Activated naive CD8-positive, alpha-beta T cell treated with anti-CD3 and anti-CD28 coated beads for 36 hours (primary cell): ENCODE measurements at regions not wholly inside any gene's neighbourhood (a gene's known extent, or its start where the extent isn't known, plus 50 kb on each side); places are given as distances from the start of the nearest gene placed in this dataset.

Experiments used
- DNase-seq: peaks from one replicate; pipeline ENCODE4 v3.0.0; 2021
- H3K27ac Mint-ChIP-seq: one replicate; pipeline ENCODE4 v1.8.0; 2022; ENCODE audit warnings: mild to moderate bottlenecking, moderate library complexity, mixed read lengths
- H3K27me3 Mint-ChIP-seq: one replicate; pipeline ENCODE4 v1.8.0; 2022; ENCODE audit warnings: mild to moderate bottlenecking, mixed read lengths
- H3K36me3 Mint-ChIP-seq: one replicate; pipeline ENCODE4 v1.8.0; 2021; ENCODE audit warnings: mild to moderate bottlenecking, mixed read lengths
- H3K4me1 Mint-ChIP-seq: one replicate; pipeline ENCODE4 v1.8.0; 2021; ENCODE audit warnings: mixed read lengths
- H3K4me3 Mint-ChIP-seq: one replicate; pipeline ENCODE4 v1.8.0; 2022; ENCODE audit warnings: mild to moderate bottlenecking, moderate library complexity, mixed read lengths
- H3K9me3 Mint-ChIP-seq: one replicate; pipeline ENCODE4 v1.8.0; 2022; ENCODE audit warnings: mixed read lengths

DNA sequence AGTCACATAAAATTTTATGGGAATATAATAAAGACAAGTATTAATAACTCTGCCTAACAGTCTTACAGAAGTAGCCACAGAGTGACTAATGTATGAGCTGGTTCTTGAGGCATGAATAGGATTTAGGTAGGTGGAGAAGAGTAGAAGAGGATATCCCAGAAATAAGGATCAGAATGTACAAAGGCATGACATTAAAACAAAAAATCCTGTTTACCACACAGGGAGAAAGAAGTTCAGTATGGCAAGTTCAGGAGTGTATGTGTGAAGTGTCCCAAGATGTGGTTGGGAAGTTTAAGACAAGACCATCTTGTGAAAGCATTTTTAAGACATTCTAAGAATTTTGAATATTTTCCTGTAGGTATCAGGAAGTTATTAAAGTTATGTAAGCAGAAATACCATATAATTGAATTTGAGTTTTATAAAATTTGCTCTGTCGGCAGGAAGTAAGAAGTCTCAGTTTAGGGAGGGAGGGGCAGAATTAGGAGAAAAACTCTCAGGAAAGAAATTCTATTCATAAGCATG lies 64.7 kb upstream of the CAV2 start:
- DNase-seq = no peak
- no peaks in the 10 kb centered on the region for H3K36me3 Mint-ChIP-seq
- H3K9me3 Mint-ChIP-seq = no peaks in the 10 kb centered on the region
- H3K4me1 Mint-ChIP-seq = no peaks in the 10 kb centered on the region
- H3K27ac Mint-ChIP-seq = no peak overlapping the region
- no peak overlapping the region for H3K4me3 Mint-ChIP-seq
- peaks cover 46% of the 10 kb centered on the region for H3K27me3 Mint-ChIP-seq

DNA sequence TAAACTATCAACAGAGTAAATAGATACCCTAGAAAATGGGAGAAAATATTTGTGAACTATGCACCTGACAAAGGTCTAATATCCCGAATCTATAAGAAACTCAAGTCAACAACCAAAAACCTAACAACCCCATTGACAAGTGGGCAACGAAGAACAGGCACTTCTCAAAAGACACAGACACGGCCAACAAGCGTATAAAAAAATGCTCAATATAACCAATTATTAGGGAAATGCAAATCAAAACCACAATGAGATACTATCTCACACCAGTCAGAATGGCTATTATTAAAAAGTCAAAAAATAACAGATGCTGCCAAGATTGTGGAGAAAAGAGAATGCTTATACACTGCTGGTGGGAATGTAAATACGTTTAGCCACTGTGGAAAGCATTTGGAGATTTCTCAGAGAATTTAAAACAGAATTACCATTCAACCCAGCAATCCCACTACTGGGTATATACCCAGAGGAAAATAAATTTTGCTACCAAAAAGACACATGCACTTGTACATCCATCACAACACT lies 63.2 kb upstream of the CAV2 start:
- no peaks in the 10 kb centered on the region for H3K4me1 Mint-ChIP-seq
- H3K36me3 Mint-ChIP-seq = no peaks in the 10 kb centered on the region
- no peak overlapping the region for H3K4me3 Mint-ChIP-seq
- DNase-seq = no peak
- no peaks in the 10 kb centered on the region for H3K9me3 Mint-ChIP-seq
- no peak overlapping the region for H3K27ac Mint-ChIP-seq
- H3K27me3 Mint-ChIP-seq = peaks cover 44% of the 10 kb centered on the region

DNA sequence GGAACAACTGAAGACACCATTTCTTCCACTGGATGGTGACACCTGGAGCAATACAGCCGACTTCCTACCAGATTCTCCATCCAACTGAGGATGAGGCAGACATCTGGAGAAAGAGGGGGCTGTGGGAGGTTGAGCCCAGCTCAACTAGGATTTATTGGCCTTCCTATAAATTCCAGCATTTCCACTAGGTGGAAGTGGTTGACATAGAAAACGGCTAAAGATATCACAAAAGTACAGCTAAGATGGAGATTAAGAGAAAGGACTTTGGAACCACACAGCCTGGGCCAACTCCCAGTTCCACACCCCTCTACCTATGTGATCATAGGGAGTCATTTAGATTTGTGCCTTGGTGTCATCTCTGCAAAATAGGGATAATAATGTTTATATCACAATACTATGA lies 61.3 kb upstream of the CAV2 start:
- Mint-ChIP-seq H3K4me3 (no peak overlapping the region), H3K9me3 (no peaks in the 10 kb centered on the region), H3K4me1 (no peaks in the 10 kb centered on the region), H3K36me3 (no peaks in the 10 kb centered on the region), H3K27ac (no peak overlapping the region), H3K27me3 (peaks cover 32% of the 10 kb centered on the region)
- no peak for DNase-seq

DNA sequence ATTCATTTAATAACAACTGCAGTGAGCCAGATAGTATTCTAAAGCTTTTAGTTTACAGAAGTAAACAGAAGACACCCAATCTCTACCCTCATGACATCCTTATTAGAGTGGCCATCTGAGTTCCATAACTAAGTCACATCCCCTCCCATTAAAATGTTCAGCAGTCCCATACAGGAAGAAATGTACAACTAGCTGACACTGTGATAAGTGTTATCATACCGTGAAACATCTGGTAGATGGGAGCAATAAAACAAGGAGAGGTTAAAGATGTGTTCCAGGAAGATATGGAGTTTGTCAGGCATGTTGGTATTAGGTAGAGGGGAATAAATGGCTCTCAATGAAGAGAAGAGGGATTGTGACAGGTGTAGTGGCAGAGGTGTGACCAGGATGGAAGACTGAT lies 60.5 kb upstream of the CAV2 start:
- H3K9me3 Mint-ChIP-seq = no peaks in the 10 kb centered on the region
- peaks cover 25% of the 10 kb centered on the region for H3K27me3 Mint-ChIP-seq
- no peaks in the 10 kb centered on the region for H3K4me1 Mint-ChIP-seq
- no peak overlapping the region for H3K27ac Mint-ChIP-seq
- DNase-seq = no peak
- H3K4me3 Mint-ChIP-seq = no peak overlapping the region
- H3K36me3 Mint-ChIP-seq = no peaks in the 10 kb centered on the region

DNA sequence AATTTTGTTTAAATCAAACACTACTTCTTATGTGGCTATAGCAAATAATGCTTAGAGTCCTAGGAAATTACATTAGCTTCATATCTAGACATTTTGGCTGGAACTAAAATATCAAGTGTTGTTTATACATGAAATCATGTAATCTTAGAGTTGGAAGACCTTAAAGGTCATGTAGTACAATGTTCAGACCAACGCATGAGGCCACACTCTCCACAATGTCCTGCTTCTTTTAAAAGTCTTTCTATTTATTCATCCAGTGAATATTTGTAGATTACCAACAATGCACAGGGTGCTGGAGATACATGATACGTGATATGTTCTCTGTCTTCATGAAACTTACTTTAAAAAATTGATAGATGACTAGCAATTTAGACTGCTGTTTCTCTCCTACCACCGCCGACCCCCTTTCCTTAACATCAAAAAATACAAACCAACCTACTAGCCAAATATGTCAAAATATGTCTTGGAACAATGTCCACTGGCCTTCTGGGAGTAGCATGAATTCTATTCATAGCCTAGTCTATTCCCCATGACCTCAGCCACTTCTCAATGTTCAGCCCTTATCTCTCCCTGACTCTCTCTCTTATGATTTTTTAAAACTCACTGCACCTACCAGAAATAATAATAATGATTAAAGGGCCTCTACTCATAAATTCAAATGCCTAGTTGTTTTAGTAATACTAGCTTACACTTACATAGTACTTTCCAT lies 59.5 kb upstream of the CAV2 start:
- Mint-ChIP-seq H3K4me1 (no peaks in the 10 kb centered on the region), H3K27me3 (peaks cover 23% of the 10 kb centered on the region), H3K9me3 (no peaks in the 10 kb centered on the region), H3K36me3 (no peaks in the 10 kb centered on the region), H3K4me3 (no peak overlapping the region), H3K27ac (no peak overlapping the region)
- DNase-seq = no peak

DNA sequence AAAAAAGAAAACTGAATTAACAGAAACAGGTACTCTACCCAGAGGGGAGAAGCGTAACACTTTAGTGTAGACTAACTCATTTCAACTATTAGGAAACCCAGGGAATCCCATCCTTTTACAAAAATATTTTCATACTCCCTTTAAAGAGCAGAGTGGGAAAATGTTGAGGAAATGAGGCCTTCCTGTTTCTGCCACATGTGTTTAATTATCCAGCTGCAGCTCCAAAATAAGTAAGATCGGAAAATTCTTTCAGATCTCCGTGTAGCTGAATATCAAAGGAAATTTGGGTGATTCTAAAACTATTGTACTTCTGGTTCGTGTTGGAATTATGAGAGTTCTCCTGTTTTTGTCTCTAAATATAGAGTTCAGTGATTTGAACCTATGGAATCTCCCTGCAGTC lies 58.0 kb upstream of the CAV2 start:
- Mint-ChIP-seq H3K36me3 (no peaks in the 10 kb centered on the region), H3K9me3 (no peaks in the 10 kb centered on the region), H3K4me1 (no peaks in the 10 kb centered on the region), H3K27me3 (peaks cover 17% of the 10 kb centered on the region), H3K4me3 (no peak overlapping the region), H3K27ac (no peak overlapping the region)
- no peak for DNase-seq

DNA sequence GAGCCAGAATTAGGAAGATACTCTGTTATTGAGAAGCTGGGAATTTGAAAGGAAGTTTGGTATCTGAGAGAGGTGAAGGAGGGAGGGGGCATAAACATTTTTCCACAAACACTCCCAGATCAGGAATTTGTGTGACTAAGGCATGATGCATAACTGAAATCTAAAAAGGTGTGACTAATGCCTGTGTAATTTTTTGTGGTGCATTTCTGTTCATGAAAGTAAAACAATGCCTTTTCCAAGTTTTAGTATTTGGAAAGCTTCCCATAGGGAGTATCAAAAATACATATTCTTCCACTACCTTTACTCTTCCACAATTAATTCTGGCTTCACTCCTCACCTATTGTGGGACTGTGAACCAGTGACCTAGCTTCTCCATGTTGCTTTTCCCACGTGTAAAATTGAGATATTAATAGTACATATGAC lies 56.4 kb upstream of the CAV2 start:
- no peak overlapping the region for H3K27ac Mint-ChIP-seq
- H3K4me1 Mint-ChIP-seq = no peaks in the 10 kb centered on the region
- DNase-seq = no peak
- H3K4me3 Mint-ChIP-seq = no peak overlapping the region
- no peaks in the 10 kb centered on the region for H3K9me3 Mint-ChIP-seq
- H3K36me3 Mint-ChIP-seq = no peaks in the 10 kb centered on the region
- H3K27me3 Mint-ChIP-seq = peaks cover 17% of the 10 kb centered on the region

DNA sequence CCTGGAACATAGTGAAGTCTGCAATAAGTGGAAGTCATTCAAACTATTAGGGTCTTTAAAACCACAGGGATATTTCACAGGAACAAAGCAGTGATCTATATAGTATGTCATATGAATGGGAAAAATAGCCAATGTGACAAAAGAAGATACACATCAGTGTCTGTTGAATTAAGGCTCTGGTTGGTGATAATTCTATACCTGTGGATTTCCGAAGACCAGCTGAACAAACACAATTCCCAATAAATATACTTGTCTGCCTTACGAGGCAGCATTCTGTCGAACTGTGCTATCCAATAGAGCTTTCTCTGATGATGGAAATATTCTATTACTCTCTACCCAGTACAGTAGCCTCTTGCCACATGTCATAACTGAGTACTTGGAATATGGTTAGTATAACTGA lies 55.9 kb upstream of the CAV2 start:
- no peak for DNase-seq
- Mint-ChIP-seq H3K27ac (no peak overlapping the region), H3K4me3 (no peak overlapping the region), H3K4me1 (no peaks in the 10 kb centered on the region), H3K27me3 (peaks cover 17% of the 10 kb centered on the region), H3K36me3 (no peaks in the 10 kb centered on the region), H3K9me3 (no peaks in the 10 kb centered on the region)

DNA sequence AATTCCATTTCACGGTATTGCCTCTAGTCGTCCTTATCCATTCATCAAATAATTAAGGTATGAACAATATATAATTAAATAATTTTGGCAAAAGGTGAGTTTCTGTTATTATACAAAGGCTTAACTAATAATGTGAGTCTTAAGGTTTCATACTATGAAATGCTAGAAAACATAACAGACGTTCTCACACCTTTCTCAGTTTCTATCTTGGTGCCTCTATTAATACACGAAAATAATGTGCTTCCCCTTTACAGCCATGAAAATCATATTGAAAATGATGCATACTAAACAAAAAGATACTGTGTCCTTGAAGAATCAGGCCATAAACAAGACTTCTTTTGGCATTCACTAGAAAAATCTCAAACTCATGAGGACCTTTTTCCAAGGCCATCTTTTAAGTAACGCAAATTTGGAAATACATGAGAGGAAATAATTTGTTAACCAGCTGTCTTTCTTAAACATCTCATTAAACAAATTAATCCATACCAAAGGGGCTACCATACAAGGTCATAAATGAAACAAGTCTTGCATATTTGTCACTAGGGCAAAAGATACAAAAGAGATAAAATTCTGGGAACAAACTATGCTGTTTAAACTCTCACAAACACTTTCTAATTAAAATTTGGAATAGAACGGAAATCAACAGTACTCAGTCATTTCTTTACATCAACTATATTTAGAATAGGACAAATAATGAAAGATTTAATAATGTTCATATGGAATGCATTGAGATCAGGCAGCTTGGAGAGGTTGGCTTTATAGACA lies 53.9 kb upstream of the CAV2 start:
- no peak overlapping the region for H3K4me3 Mint-ChIP-seq
- no peaks in the 10 kb centered on the region for H3K36me3 Mint-ChIP-seq
- H3K27ac Mint-ChIP-seq = no peak overlapping the region
- peaks cover 18% of the 10 kb centered on the region for H3K27me3 Mint-ChIP-seq
- H3K4me1 Mint-ChIP-seq = no peaks in the 10 kb centered on the region
- no peaks in the 10 kb centered on the region for H3K9me3 Mint-ChIP-seq
- DNase-seq = no peak

DNA sequence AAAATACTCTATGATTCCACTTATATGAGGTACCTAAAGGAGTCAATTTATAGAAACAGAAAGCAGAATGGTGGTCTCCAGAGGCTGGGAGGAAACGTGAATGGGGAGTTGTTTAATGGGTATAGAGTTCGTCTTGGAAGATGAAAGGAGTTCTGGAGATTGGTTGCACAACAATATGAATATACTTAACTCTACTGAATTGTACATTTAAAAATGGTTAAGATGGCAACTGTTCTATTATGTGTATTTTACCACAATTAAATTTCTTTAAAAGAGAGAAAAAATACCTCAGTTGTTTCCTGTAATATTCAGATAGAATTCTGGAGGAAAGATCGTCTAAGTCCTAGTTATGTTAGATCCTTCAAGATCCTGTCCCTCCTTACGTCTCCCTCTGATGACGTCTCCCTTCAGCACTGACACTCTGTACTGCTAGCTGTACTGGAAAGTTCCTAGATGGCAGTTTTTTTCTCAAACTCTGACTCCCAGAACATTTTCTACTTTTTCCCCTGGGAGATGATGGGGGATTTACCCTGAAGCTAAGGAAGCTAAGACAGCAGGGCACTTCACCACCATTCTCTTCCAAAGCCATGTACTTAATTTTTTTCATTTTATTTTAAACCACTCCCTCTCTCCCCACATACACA lies 53.2 kb upstream of the CAV2 start:
- Mint-ChIP-seq H3K36me3 (no peaks in the 10 kb centered on the region), H3K4me1 (no peaks in the 10 kb centered on the region), H3K9me3 (no peaks in the 10 kb centered on the region), H3K27me3 (peaks cover 18% of the 10 kb centered on the region), H3K27ac (no peak overlapping the region), H3K4me3 (no peak overlapping the region)
- DNase-seq = no peak

DNA sequence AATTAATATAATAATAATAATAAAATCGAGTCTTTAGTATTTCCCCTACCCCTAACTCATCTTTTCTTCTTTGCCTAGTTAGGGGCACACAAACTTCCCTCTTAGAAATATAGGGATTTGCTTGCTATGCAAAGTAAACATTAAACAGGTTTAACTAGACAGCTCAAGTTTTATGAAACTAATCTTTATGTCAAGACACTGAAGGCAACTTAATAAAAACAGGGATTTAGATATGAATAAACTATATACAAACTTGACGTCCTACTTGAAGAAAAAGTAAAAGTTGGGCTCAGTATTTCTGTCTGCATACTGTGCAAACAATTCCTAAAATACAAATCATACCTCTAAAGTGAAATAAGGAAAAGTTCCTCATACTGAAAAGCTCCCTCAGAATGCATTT lies 52.1 kb upstream of the CAV2 start:
- Mint-ChIP-seq H3K4me3 (no peak overlapping the region), H3K36me3 (no peaks in the 10 kb centered on the region), H3K27me3 (peaks cover 18% of the 10 kb centered on the region), H3K27ac (no peak overlapping the region), H3K9me3 (no peaks in the 10 kb centered on the region), H3K4me1 (no peaks in the 10 kb centered on the region)
- no peak for DNase-seq

DNA sequence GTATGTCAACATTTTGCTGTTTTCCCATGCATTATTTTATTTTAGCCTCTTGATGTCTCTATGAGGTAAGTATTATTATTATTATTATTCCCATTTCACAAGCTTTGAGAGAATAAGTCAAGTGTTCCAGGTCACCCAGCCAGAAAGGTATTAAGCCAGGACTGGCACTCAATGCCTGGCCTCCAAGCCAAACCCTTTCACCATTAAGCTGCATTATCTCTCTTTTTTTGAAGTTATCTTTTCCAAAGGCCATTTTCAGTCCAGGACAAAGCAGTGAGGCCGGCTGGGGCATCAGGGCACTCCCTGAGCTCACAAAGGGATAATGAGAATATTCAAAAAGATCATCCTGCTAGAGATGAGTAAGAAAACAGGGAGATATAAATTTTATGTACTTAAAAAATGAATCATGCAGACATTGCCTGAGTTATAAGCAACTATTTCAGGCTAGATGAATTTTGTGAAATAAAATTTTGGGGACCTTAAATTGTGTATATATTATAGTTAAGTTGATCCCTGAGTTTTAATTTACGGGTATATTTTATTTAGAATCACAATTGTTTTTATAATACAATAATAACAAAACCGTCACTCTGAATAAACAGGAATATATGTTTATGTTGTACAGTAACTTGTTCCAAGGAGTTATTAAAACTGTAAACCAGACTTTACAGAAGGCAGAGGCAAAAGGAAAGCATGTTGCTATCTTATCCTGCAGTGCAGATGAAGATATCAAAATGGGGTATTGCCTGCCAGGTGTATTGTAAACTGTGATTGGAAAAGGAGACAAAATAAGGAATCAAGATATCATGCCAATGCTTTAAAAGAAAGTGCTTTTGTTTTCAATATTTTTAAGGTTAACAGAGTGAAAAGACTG lies 51.3 kb upstream of the CAV2 start:
- DNase-seq = no peak
- no peaks in the 10 kb centered on the region for H3K9me3 Mint-ChIP-seq
- H3K27ac Mint-ChIP-seq = no peak overlapping the region
- peaks cover 15% of the 10 kb centered on the region for H3K27me3 Mint-ChIP-seq
- H3K36me3 Mint-ChIP-seq = no peaks in the 10 kb centered on the region
- H3K4me1 Mint-ChIP-seq = no peaks in the 10 kb centered on the region
- H3K4me3 Mint-ChIP-seq = no peak overlapping the region

DNA sequence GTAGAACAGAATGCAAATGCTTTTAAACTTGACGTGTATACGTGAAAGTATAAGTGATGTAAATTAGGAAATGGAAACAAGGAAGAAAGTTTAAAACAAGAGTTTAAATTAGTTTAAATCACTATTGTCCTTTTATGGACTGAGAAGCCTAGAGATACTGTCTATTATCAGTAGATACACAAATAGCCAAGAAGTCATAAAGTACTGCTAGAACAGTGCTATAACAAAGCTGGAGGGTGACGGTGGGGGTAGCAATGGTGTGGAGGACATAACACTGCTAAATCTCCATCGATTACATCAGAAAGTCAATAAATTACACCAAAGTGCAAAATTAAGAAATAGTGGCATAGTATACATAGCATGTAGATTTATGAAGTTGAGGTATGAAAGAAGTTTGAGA lies 50.1 kb upstream of the CAV2 start:
- Mint-ChIP-seq H3K4me1 (no peaks in the 10 kb centered on the region), H3K4me3 (no peak overlapping the region), H3K9me3 (no peaks in the 10 kb centered on the region), H3K27ac (no peak overlapping the region), H3K27me3 (peaks cover 13% of the 10 kb centered on the region), H3K36me3 (no peaks in the 10 kb centered on the region)
- DNase-seq = no peak
